ENCODE measurements at regions not wholly inside any gene's neighbourhood (a gene's known extent, or its start where the extent isn't known, plus 50 kb on each side); places are given as distances from the start of the nearest gene placed in this dataset.
A peak's percentile ranks its signal among the peaks of the same experiment; 100 is the strongest.

DNA sequence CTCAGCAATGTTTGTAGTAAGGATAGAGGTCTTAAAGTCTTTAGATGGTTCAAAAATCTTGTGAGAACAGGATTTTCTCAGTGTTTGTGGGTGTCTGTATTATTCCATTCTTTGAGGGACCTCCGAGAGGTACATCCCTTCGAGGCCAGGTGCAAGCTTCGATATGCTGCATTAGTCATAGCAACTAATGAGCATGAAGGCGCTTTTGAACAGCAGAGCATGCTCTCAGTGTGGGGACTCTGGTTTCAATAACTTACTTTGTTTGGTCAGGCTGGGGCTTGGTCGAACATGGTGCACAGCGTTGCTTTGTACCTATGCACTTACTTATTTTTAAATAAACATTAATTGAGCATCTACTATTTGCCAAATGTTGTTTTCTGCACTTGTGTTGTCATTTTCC, 297.9 kb downstream of the CLIC5 start:
- TF ChIP-seq, protein P1, sequence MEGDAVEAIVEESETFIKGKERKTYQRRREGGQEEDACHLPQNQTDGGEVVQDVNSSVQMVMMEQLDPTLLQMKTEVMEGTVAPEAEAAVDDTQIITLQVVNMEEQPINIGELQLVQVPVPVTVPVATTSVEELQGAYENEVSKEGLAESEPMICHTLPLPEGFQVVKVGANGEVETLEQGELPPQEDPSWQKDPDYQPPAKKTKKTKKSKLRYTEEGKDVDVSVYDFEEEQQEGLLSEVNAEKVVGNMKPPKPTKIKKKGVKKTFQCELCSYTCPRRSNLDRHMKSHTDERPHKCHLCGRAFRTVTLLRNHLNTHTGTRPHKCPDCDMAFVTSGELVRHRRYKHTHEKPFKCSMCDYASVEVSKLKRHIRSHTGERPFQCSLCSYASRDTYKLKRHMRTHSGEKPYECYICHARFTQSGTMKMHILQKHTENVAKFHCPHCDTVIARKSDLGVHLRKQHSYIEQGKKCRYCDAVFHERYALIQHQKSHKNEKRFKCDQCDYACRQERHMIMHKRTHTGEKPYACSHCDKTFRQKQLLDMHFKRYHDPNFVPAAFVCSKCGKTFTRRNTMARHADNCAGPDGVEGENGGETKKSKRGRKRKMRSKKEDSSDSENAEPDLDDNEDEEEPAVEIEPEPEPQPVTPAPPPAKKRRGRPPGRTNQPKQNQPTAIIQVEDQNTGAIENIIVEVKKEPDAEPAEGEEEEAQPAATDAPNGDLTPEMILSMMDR (IDR thresholded peaks at IDR 0.05; ENCODE audit: low read depth, low read length), result no peak
- no peak overlapping the region for H3K4me3 ChIP-seq (ENCODE audit: low read depth, low read length)
- no peaks in the 10 kb centered on the region for H3K9me3 ChIP-seq
- H3K4me1 ChIP-seq, result no peaks in the 10 kb centered on the region
- H3K27me3 ChIP-seq, result no peaks in the 10 kb centered on the region; the same call in 1 of the 2 replicates
- no peaks in the 10 kb centered on the region for H3K36me3 ChIP-seq
- no peak for DNase-seq

DNA sequence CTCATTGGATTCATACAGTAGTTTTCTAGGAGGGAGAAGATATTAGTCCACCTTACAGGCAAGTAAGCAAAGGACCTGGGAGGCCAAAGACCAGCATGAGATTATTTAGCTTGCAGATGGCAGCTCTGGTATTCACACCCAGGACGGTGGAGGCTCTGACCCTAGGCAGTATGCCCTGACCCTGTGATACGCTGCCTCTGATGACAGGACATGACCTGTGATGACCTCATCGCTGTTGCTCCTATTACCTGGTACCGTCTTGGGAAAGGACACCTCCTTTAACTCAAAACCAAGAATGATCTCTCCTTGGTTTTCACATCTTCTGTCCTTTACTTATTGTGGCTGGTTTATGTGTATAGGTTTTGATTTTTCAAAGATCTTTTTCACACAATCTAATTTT, 298.6 kb downstream of the CLIC5 start:
- Histone ChIP-seq H3K9me3 (no peaks in the 10 kb centered on the region), H3K36me3 (no peaks in the 10 kb centered on the region), H3K4me3 (ENCODE audit: low read depth, low read length) (no peak overlapping the region), H3K27me3 (no peaks in the 10 kb centered on the region; the same call in 1 of the 2 replicates), H3K4me1 (no peaks in the 10 kb centered on the region)
- TF ChIP-seq, protein P1 (IDR thresholded peaks at IDR 0.05; ENCODE audit: low read depth, low read length), result no peak
- no peak for DNase-seq

DNA sequence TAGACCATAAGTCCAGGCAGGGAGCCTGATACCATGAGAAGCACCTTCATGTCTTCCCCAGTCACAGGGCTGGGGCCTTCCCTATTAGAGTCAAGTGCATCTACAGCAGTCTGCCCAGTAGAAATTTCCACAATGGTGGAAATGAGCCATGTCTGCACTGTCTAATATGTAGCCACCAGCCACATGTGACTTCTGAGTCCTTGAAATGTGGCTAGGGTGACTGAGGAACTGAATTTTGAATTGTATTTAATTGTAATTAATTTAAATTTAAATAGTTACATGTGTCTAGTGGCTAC, 300.2 kb downstream of the CLIC5 start:
- Histone ChIP-seq H3K4me1 (no peaks in the 10 kb centered on the region), H3K36me3 (no peaks in the 10 kb centered on the region), H3K9me3 (no peaks in the 10 kb centered on the region), H3K4me3 (ENCODE audit: low read depth, low read length) (no peak overlapping the region), H3K27me3 (no peaks in the 10 kb centered on the region; the same call in 1 of the 2 replicates)
- DNase-seq, result no peak
- TF ChIP-seq, protein P1 (IDR thresholded peaks at IDR 0.05; ENCODE audit: low read depth, low read length), result no peak

DNA sequence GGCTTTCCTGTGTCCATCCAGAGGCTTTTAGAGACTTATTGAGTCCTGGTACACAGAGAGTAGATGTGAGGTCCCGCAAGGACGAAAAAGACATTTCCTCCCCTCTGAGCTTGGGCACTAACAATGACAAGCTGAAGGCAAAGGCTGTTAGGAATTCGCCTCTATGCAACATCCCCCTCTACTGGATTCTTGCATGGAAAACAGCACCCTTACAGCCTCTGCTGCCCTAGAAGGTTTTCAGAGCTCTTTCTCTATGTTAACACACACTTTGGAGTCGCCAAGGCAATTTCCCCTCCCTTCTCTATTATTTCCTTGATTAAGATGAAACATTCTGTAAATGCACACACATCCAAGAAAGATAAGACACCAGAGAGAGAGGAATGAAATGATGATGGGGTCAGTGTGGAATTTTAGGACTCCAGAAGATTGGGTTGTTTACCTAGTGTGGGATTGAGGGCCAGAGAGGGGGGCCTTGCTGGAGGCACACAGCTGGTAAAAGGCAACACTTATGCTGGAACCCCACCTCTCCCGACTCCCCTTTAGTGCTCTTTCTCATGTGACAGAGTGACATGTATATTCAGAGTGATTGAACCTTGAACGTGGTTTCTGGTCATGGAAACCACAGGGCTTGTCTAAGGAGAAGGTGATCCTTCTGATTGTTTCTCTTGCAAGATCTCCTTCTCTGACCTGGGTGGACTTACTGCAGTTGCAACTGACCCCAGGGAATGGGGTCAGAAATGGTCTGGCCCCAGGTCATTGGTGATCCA, 300.7 kb downstream of the CLIC5 start:
- no peaks in the 10 kb centered on the region for H3K4me1 ChIP-seq
- H3K9me3 ChIP-seq, result no peaks in the 10 kb centered on the region
- no peaks in the 10 kb centered on the region; the same call in 1 of the 2 replicates for H3K27me3 ChIP-seq
- peak; percentile 23 for DNase-seq
- TF ChIP-seq, protein P1 (IDR thresholded peaks at IDR 0.05; ENCODE audit: low read depth, low read length), result peak; percentile 72
- H3K4me3 ChIP-seq (ENCODE audit: low read depth, low read length), result no peak overlapping the region
- no peaks in the 10 kb centered on the region for H3K36me3 ChIP-seq

DNA sequence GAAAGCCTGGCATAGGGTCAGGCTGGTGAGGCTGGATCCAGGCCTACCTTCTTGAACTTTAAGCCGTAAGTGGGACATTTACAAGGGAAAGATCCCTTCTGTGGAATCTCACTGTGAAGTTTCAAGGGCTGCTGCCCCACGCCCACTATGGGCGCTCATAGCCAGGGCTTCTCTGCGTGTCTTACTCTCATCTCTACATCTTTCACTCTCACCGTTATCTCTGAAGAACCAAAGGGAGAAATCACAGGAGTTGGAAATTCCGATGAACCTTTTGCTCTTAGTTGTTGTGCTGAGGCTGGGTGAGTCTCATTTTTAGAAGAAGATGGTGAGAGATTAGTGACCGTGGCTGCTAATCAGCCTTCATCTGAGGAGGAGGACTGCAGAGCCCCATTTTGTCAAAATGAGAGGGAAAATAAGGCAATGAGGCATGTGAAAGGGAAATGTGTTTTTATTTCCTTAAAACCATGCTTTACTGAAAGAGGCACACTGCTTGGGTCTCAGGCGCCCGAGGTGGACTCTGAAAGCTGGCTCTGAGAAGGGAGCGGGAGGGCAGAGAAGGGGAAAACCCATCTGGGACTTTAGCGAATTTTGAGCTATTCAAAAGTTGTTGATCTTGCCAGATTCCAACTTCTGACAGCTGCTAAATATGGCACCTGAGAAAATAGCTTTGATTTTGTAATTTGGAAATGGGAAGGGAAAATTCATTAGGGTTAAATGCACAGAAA, 301.5 kb downstream of the CLIC5 start:
- no peaks in the 10 kb centered on the region for H3K4me1 ChIP-seq
- no peak overlapping the region for H3K4me3 ChIP-seq (ENCODE audit: low read depth, low read length)
- H3K27me3 ChIP-seq, result no peaks in the 10 kb centered on the region; the same call in 1 of the 2 replicates
- H3K36me3 ChIP-seq, result no peaks in the 10 kb centered on the region
- TF ChIP-seq, protein P1 (IDR thresholded peaks at IDR 0.05; ENCODE audit: low read depth, low read length), result no peak
- H3K9me3 ChIP-seq, result no peaks in the 10 kb centered on the region
- DNase-seq, result no peak

Measured in BE2C (cell line).